Activated T-helper 2 cell treated with anti-CD3 and anti-CD28 coated beads, Interferon-gamma antibody, Interleukin-2, Interleukin-4, amounts not matched to agents 10 μg/mL and 5 μg/mL and 100 μg/mL, durations not matched to agents 14 hours and 24 hours and 36 hours (primary cell): ENCODE measurements at regions not wholly inside any gene's neighbourhood (a gene's known extent, or its start where the extent isn't known, plus 50 kb on each side); places are given as distances from the start of the nearest gene placed in this dataset.
"Not testable (repeated sequence)": the region's sequence is repeated elsewhere in the genome, so short reads cannot be mapped to it uniquely, and the experiment has no call there.

Source experiments
- DNase-seq: peaks from one replicate; pipeline ENCODE4 v3.0.0; 2021; ENCODE audit warnings: low spot score
- H3K27ac Mint-ChIP-seq: one replicate; pipeline ENCODE4 v1.8.0; 2021; ENCODE audit warnings: mixed read lengths
- H3K27me3 Mint-ChIP-seq: one replicate; pipeline ENCODE4 v1.8.0; 2021; ENCODE audit warnings: low read depth, mixed read lengths
- H3K36me3 Mint-ChIP-seq: one replicate; pipeline ENCODE4 v1.8.0; 2021; ENCODE audit warnings: low read depth, mixed read lengths
- H3K4me1 Mint-ChIP-seq: one replicate; pipeline ENCODE4 v1.8.0; 2021; ENCODE audit warnings: low read depth, mixed read lengths
- H3K4me3 Mint-ChIP-seq: one replicate; pipeline ENCODE4 v1.8.0; 2021; ENCODE audit warnings: low read depth, mild to moderate bottlenecking, moderate library complexity, mixed read lengths
- H3K9me3 Mint-ChIP-seq: one replicate; pipeline ENCODE4 v1.8.0; 2021; ENCODE audit warnings: mixed read lengths
- intact Hi-C: fragments of 100-400 bp; cut with micrococcal nuclease; formaldehyde crosslinking; loops from one replicate; pipeline ENCODE4 v1.15.1; 2023

GRCh38 chr2:234873103-234873827, 78.6 kb upstream of the SH3BP4 start:
- Mint-ChIP-seq H3K36me3 (peaks cover 3% of the 10 kb centered on the region), H3K4me1 (no peaks in the 10 kb centered on the region), H3K9me3 (peaks cover 11% of the 10 kb centered on the region), H3K4me3 (no peak overlapping the region), H3K27ac (no peak overlapping the region), H3K27me3 (peaks cover 21% of the 10 kb centered on the region)
- no peak for DNase-seq
- intact Hi-C loops: no loop called here

- Mint-ChIP-seq H3K9me3 (peaks cover 9% of the 10 kb centered on the region), H3K27ac (no peak overlapping the region), H3K4me1 (no peaks in the 10 kb centered on the region), H3K4me3 (no peak overlapping the region), H3K36me3 (no peaks in the 10 kb centered on the region), H3K27me3 (peaks cover 13% of the 10 kb centered on the region)
- no peak for DNase-seq
- intact Hi-C loops: no loop called here
Measured at GRCh38 chr2:234869969-234870368, 81.8 kb upstream of the SH3BP4 start.

GRCh38 chr2:234869164-234869563, 82.7 kb upstream of the SH3BP4 start:
- Mint-ChIP-seq H3K36me3 (no peaks in the 10 kb centered on the region), H3K4me3 (no peak overlapping the region), H3K9me3 (peaks cover 9% of the 10 kb centered on the region), H3K4me1 (no peaks in the 10 kb centered on the region), H3K27me3 (peaks cover 13% of the 10 kb centered on the region), H3K27ac (no peak overlapping the region)
- DNase-seq: no peak
- intact Hi-C loops: no loop called here

GRCh38 chr2:234867882-234868285, 83.9 kb upstream of the SH3BP4 start:
- no peaks in the 10 kb centered on the region for H3K36me3 Mint-ChIP-seq
- H3K27me3 Mint-ChIP-seq: peaks cover 9% of the 10 kb centered on the region
- intact Hi-C loops: no loop called here
- peaks cover 9% of the 10 kb centered on the region for H3K9me3 Mint-ChIP-seq
- no peaks in the 10 kb centered on the region for H3K4me1 Mint-ChIP-seq
- H3K4me3 Mint-ChIP-seq: no peak overlapping the region
- no peak overlapping the region for H3K27ac Mint-ChIP-seq
- DNase-seq: no peak

GRCh38 chr2:234865586-234865985, 86.2 kb upstream of the SH3BP4 start:
- H3K27ac Mint-ChIP-seq: no peak overlapping the region
- H3K4me1 Mint-ChIP-seq: no peaks in the 10 kb centered on the region
- intact Hi-C loops: no loop called here
- H3K36me3 Mint-ChIP-seq: no peaks in the 10 kb centered on the region
- H3K27me3 Mint-ChIP-seq: peaks cover 7% of the 10 kb centered on the region
- H3K4me3 Mint-ChIP-seq: no peak overlapping the region
- DNase-seq: no peak
- H3K9me3 Mint-ChIP-seq: peaks cover 9% of the 10 kb centered on the region

GRCh38 chr2:234865040-234865439, 86.8 kb upstream of the SH3BP4 start:
- intact Hi-C loops: no loop called here
- peaks cover 6% of the 10 kb centered on the region for H3K27me3 Mint-ChIP-seq
- H3K27ac Mint-ChIP-seq: no peak overlapping the region
- H3K4me3 Mint-ChIP-seq: no peak overlapping the region
- no peaks in the 10 kb centered on the region for H3K4me1 Mint-ChIP-seq
- peaks cover 9% of the 10 kb centered on the region for H3K9me3 Mint-ChIP-seq
- no peaks in the 10 kb centered on the region for H3K36me3 Mint-ChIP-seq
- no peak for DNase-seq

- no peak for DNase-seq
- Mint-ChIP-seq H3K27me3 (peaks cover 2% of the 10 kb centered on the region), H3K27ac (no peak overlapping the region), H3K4me3 (no peak overlapping the region), H3K9me3 (peaks cover 9% of the 10 kb centered on the region), H3K36me3 (no peaks in the 10 kb centered on the region), H3K4me1 (no peaks in the 10 kb centered on the region)
- intact Hi-C loops: no loop called here
Measured at GRCh38 chr2:234864506-234864905, 87.3 kb upstream of the SH3BP4 start.

- peaks cover 2% of the 10 kb centered on the region for H3K27me3 Mint-ChIP-seq
- no peak overlapping the region for H3K4me3 Mint-ChIP-seq
- no peaks in the 10 kb centered on the region for H3K4me1 Mint-ChIP-seq
- DNase-seq: no peak
- intact Hi-C loops: no loop called here
- peaks cover 9% of the 10 kb centered on the region for H3K9me3 Mint-ChIP-seq
- no peak overlapping the region for H3K27ac Mint-ChIP-seq
- no peaks in the 10 kb centered on the region for H3K36me3 Mint-ChIP-seq
Measured at GRCh38 chr2:234863043-234863934, 88.5 kb upstream of the SH3BP4 start.

GRCh38 chr2:234861841-234862735, 89.7 kb upstream of the SH3BP4 start:
- intact Hi-C loops: no loop called here
- H3K27ac Mint-ChIP-seq: no peak overlapping the region
- H3K4me1 Mint-ChIP-seq: no peaks in the 10 kb centered on the region
- H3K4me3 Mint-ChIP-seq: no peak overlapping the region
- no peaks in the 10 kb centered on the region for H3K36me3 Mint-ChIP-seq
- H3K9me3 Mint-ChIP-seq: peaks cover 9% of the 10 kb centered on the region
- H3K27me3 Mint-ChIP-seq: no peaks in the 10 kb centered on the region
- no peak for DNase-seq

GRCh38 chr2:234859330-234859872, 92.4 kb upstream of the SH3BP4 start:
- H3K27ac Mint-ChIP-seq, H3K9me3 Mint-ChIP-seq, H3K4me1 Mint-ChIP-seq, H3K27me3 Mint-ChIP-seq, H3K4me3 Mint-ChIP-seq, H3K36me3 Mint-ChIP-seq, DNase-seq, intact Hi-C loops: not testable (repeated sequence)

- H3K4me3 Mint-ChIP-seq: no peak overlapping the region
- no peak for DNase-seq
- no peaks in the 10 kb centered on the region for H3K4me1 Mint-ChIP-seq
- H3K9me3 Mint-ChIP-seq: no peaks in the 10 kb centered on the region
- H3K27ac Mint-ChIP-seq: no peak overlapping the region
- intact Hi-C loops: no loop called here
- no peaks in the 10 kb centered on the region for H3K36me3 Mint-ChIP-seq
- peaks cover 3% of the 10 kb centered on the region for H3K27me3 Mint-ChIP-seq
Measured at GRCh38 chr2:234858790-234859329, 93.0 kb upstream of the SH3BP4 start.

GRCh38 chr2:234858145-234858544, 93.7 kb upstream of the SH3BP4 start:
- DNase-seq: no peak
- Mint-ChIP-seq H3K9me3 (no peaks in the 10 kb centered on the region), H3K4me3 (no peak overlapping the region), H3K27me3 (peaks cover 3% of the 10 kb centered on the region), H3K27ac (no peak overlapping the region), H3K4me1 (no peaks in the 10 kb centered on the region), H3K36me3 (no peaks in the 10 kb centered on the region)
- intact Hi-C loops: no loop called here
